ENCODE measurements at regions not wholly inside any gene's neighbourhood (a gene's known extent, or its start where the extent isn't known, plus 50 kb on each side); places are given as distances from the start of the nearest gene placed in this dataset.

GRCh38 chr16:35404273-35404672 lies 1944.9 kb downstream of the TP53TG3F start:
- TF ChIP-seq, protein P1, sequence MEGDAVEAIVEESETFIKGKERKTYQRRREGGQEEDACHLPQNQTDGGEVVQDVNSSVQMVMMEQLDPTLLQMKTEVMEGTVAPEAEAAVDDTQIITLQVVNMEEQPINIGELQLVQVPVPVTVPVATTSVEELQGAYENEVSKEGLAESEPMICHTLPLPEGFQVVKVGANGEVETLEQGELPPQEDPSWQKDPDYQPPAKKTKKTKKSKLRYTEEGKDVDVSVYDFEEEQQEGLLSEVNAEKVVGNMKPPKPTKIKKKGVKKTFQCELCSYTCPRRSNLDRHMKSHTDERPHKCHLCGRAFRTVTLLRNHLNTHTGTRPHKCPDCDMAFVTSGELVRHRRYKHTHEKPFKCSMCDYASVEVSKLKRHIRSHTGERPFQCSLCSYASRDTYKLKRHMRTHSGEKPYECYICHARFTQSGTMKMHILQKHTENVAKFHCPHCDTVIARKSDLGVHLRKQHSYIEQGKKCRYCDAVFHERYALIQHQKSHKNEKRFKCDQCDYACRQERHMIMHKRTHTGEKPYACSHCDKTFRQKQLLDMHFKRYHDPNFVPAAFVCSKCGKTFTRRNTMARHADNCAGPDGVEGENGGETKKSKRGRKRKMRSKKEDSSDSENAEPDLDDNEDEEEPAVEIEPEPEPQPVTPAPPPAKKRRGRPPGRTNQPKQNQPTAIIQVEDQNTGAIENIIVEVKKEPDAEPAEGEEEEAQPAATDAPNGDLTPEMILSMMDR (IDR thresholded peaks at IDR 0.05) = no peak

- TF ChIP-seq, protein P1 (IDR thresholded peaks at IDR 0.05) = no peak
These were observed 1946.1 kb downstream of the TP53TG3F start for GRCh38 chr16:35405526-35405925.

DNA sequence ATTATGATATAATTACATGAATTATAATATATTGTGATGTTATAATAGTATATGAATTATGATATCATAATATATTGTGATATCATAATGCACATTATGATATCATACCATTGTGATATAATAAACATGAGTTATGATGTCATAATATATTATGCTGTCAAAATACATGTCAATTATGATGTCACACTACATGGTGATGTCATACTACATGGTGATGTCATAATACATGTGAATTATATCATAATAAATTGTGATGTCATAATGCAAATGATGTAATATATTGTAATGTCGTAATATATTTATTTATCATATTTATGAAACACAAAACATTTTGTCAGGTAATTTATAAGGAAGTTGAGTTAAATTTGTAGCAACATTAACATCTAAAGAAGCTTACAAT lies 1950.1 kb downstream of the TP53TG3F start:
- TF ChIP-seq, protein P1 (IDR thresholded peaks at IDR 0.05) = no peak

DNA sequence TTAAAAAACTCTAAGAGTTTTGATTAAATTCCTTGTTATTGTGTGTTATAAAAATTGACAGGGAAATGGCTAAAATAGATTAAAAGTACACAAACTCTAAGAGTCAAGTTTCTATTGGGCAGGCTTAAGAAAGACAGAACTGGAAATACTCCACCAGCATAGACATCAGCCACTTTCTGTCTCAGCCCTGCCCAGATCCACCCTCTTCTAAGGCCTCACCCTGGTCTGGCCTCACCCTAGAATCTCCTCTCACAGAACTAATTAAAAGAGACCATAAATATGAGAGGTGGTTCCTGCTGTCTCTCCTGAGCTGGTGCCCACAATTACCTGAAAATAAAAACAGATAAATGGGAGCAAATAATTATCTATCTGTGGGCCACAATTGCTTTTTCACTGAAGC lies 1951.0 kb downstream of the TP53TG3F start:
- TF ChIP-seq, protein P1 (IDR thresholded peaks at IDR 0.05) = no peak

- TF ChIP-seq, protein P1 (IDR thresholded peaks at IDR 0.05) = no peak
These were observed 1951.7 kb downstream of the TP53TG3F start for GRCh38 chr16:35411156-35411555.

- TF ChIP-seq, protein P1 (IDR thresholded peaks at IDR 0.05) = no peak
These were observed 1954.7 kb downstream of the TP53TG3F start for GRCh38 chr16:35414139-35414538.

GRCh38 chr16:35414563-35414962 lies 1955.2 kb downstream of the TP53TG3F start:
- TF ChIP-seq, protein P1 (IDR thresholded peaks at IDR 0.05) = no peak

GRCh38 chr16:35425270-35425669 lies 1965.9 kb downstream of the TP53TG3F start:
- TF ChIP-seq, protein P1 (IDR thresholded peaks at IDR 0.05) = no peak
